ENCODE measurements at regions not wholly inside any gene's neighbourhood (a gene's known extent, or its start where the extent isn't known, plus 50 kb on each side); places are given as distances from the start of the nearest gene placed in this dataset.

- no peak for TF ChIP-seq CTCF (IDR thresholded peaks at IDR 0.05)
- TF ChIP-seq POLR2A (IDR thresholded peaks at IDR 0.05), result no peak
These were observed 184.4 kb downstream of the SLITRK5 start for GRCh38 chr13:87855553-87855952.

Data from prostate gland (tissue), 2 donors.